Erythroblast (primary cell): ENCODE measurements at regions not wholly inside any gene's neighbourhood (a gene's known extent, or its start where the extent isn't known, plus 50 kb on each side); places are given as distances from the start of the nearest gene placed in this dataset.

ENCODE experiments used
- GATA1 ChIP-seq: IDR thresholded peaks from 2 replicates; pipeline ENCODE4 v1.6.1; 2011; ENCODE audit warnings: low read depth, mild to moderate bottlenecking, control low read depth, low read length, moderate library complexity
- POLR2A ChIP-seq: IDR thresholded peaks from 2 replicates; pipeline ENCODE4 v1.6.1; 2011; ENCODE audit warnings: mild to moderate bottlenecking, low read length

GRCh38 chr9:26562338-26562737 is 330.3 kb downstream of the CAAP1 start:
- TF ChIP-seq POLR2A (no peak), GATA1 (no peak)
